Esophagus squamous epithelium (tissue), 4 donors: ENCODE measurements at regions not wholly inside any gene's neighbourhood (a gene's known extent, or its start where the extent isn't known, plus 50 kb on each side); places are given as distances from the start of the nearest gene placed in this dataset.

ENCODE experiments used
- CTCF ChIP-seq, 6 experiments: fragments of 450-650 bp in 4 of 6; fragments of 200-600 bp in 2 of 6; sonication (generic) in 2 of 6; IDR thresholded peaks; one replicate each; pipeline ENCODE4 v1.5.1; 2016 to 2019; ENCODE audit warnings: antibody characterized with exemption in 6 of 6, mild to moderate bottlenecking in 4 of 6, moderate library complexity in 4 of 6
- POLR2A ChIP-seq, 4 donors: fragments of 450-650 bp; IDR thresholded peaks; one replicate each; pipeline ENCODE4 v1.6.1; 2017; ENCODE audit warnings: antibody characterized with exemption in 4 of 4, mild to moderate bottlenecking in 4 of 4, moderate library complexity in 3 of 4

DNA sequence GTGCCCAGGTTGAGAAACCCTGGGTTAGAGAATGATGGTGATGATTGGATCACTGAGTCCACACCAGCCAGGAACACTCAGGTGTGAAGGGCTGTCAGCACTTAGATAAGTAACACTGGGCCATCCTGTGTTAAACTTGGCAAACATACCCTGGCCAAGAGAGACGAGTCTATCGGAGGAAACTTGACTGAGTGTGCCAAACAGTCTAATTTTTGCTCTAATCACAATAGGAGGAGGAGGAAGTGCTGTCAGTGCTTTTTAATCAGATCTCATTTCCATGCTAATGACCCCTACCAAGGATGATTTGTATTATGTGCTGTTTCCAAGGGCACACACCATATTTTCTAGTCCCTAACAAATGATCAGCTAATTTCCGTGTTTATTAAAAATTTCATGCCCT lies 63.8 kb upstream of the SEC11C start:
- TF ChIP-seq CTCF (IDR thresholded peaks at IDR 0.05), result no peak
- TF ChIP-seq POLR2A (IDR thresholded peaks at IDR 0.05), result no peak
